IMR-90 (cell line): ENCODE measurements at regions not wholly inside any gene's neighbourhood (a gene's known extent, or its start where the extent isn't known, plus 50 kb on each side); places are given as distances from the start of the nearest gene placed in this dataset.

Experiments
- ATAC-seq: fragments of 200-7000 bp; cut with Tn5 transposase; 2 replicates; pipeline ENCODE4 v1.9.1; 2020; ENCODE audit warnings: low read depth, mild to moderate bottlenecking, moderate library complexity
- BruUV-seq: library from RNA; stranded (reverse); fragments of 400-500 nt; replicated peaks from 2 replicates; lab custom pipeline; 2021; lab: Mats Ljungman, UMichigan
- CTCF ChIA-PET: fragments of 300-600 bp; formaldehyde crosslinking; extraction: SDS; loops from one replicate; lab custom pipeline; 2021; ENCODE audit warnings: antibody characterized with exemption; lab: Yijun Ruan, JAX
- POLR2A ChIA-PET: fragments of 300-600 bp; sonication (Branson Sonifier 250); formaldehyde crosslinking; loops from one replicate; lab custom pipeline; 2022; ENCODE audit warnings: antibody characterized with exemption; ENCODE audit not compliant: unreplicated experiment; lab: Charles Lee
- DNase-seq: peaks from one replicate; pipeline ENCODE4 v3.0.0; 2013
- H2AFZ ChIP-seq: replicated peaks from 2 replicates; pipeline ENCODE3; 2013; ENCODE audit warnings: low read length, mild to moderate bottlenecking; ENCODE audit not compliant: poor library complexity
- H2AK5ac ChIP-seq: 2 replicates; pipeline ENCODE4 v1.6.1; 2013; ENCODE audit warnings: low read depth, low read length, inconsistent platforms
- H2AK9ac ChIP-seq: replicated peaks from 2 replicates; pipeline ENCODE3; 2013; ENCODE audit warnings: mild to moderate bottlenecking, low read depth, low read length, moderate library complexity; ENCODE audit not compliant: poor library complexity
- H2BK120ac ChIP-seq: 2 replicates; pipeline ENCODE4 v1.6.1; 2013; ENCODE audit warnings: low read depth, low read length, inconsistent platforms
- H2BK15ac ChIP-seq: 3 replicates; pipeline ENCODE4 v1.6.1; 2013; ENCODE audit warnings: low read depth, low read length, inconsistent platforms
- H2BK20ac ChIP-seq: 2 replicates; pipeline ENCODE4 v1.6.1; 2013; ENCODE audit warnings: low read depth, mild to moderate bottlenecking, inconsistent platforms, low read length, moderate library complexity
- H2BK5ac ChIP-seq: 2 replicates; pipeline ENCODE4 v1.6.1; 2013; ENCODE audit warnings: mild to moderate bottlenecking, low read depth, low read length, inconsistent platforms; ENCODE audit not compliant: poor library complexity, severe bottlenecking
- H3K14ac ChIP-seq: replicated peaks from 2 replicates; pipeline ENCODE4 v1.6.1; 2013; ENCODE audit warnings: low read depth, low read length, inconsistent platforms
- H3K18ac ChIP-seq: 2 replicates; pipeline ENCODE4 v1.6.1; 2013; ENCODE audit warnings: low read depth, low read length, control low read depth
- H3K23ac ChIP-seq: 2 replicates; pipeline ENCODE4 v1.6.1; 2013; ENCODE audit warnings: low read depth, low read length, inconsistent platforms
- H3K27ac ChIP-seq: 2 replicates; pipeline ENCODE4 v1.5.1; 2013; ENCODE audit warnings: mild to moderate bottlenecking, control low read depth, low read length; ENCODE audit not compliant: insufficient read depth
- H3K27me3 ChIP-seq: 2 replicates; pipeline ENCODE4 v1.6.1; 2013; ENCODE audit warnings: low read length; ENCODE audit not compliant: control insufficient read depth, insufficient read depth
- H3K36me3 ChIP-seq: 2 replicates; pipeline ENCODE4 v1.6.1; 2013; ENCODE audit warnings: low read length, mixed read lengths; ENCODE audit not compliant: control insufficient read depth, insufficient read depth
- H3K4ac ChIP-seq: 2 replicates; pipeline ENCODE4 v1.6.1; 2013; ENCODE audit warnings: low read depth, low read length, inconsistent platforms
- H3K4me1 ChIP-seq: 2 replicates; pipeline ENCODE4 v1.6.1; 2013; ENCODE audit warnings: low read length, mixed read lengths; ENCODE audit not compliant: control insufficient read depth, insufficient read depth
- H3K4me2 ChIP-seq: 2 replicates; pipeline ENCODE4 v1.6.1; 2013; ENCODE audit warnings: low read depth, mild to moderate bottlenecking, control low read depth, low read length, moderate library complexity
- H3K4me3 ChIP-seq: 2 replicates; pipeline ENCODE4 v1.5.1; 2013; ENCODE audit warnings: low read depth, mild to moderate bottlenecking, control low read depth, low read length, moderate library complexity; ENCODE audit not compliant: insufficient read depth
- H3K56ac ChIP-seq: 2 replicates; pipeline ENCODE4 v1.6.1; 2013; ENCODE audit warnings: low read length, inconsistent platforms; ENCODE audit not compliant: insufficient read depth; ENCODE audit errors: extremely low read depth
- H3K79me1 ChIP-seq, 2 experiments: 2 replicates each; pipeline ENCODE4 v1.6.1; 2013; ENCODE audit warnings: low read length in 2 of 2, inconsistent platforms in 1 of 2, low read depth in 1 of 2
- H3K9ac ChIP-seq: 2 replicates; pipeline ENCODE4 v1.6.1; 2013; ENCODE audit warnings: low read depth, low read length, control low read depth
- H3K9me1 ChIP-seq: 2 replicates; pipeline ENCODE4 v1.6.1; 2013; ENCODE audit warnings: low read length, inconsistent platforms; ENCODE audit not compliant: insufficient read depth
- H3K9me3 ChIP-seq: 2 replicates; pipeline ENCODE4 v1.6.1; 2013; ENCODE audit warnings: low read length; ENCODE audit not compliant: control insufficient read depth, insufficient read depth
- H4K20me1 ChIP-seq: 2 replicates; pipeline ENCODE4 v1.6.1; 2013; ENCODE audit warnings: low read length, inconsistent platforms; ENCODE audit not compliant: insufficient read depth
- H4K5ac ChIP-seq: 2 replicates; pipeline ENCODE4 v1.6.1; 2013; ENCODE audit warnings: mild to moderate bottlenecking, low read depth, low read length, control low read depth
- H4K8ac ChIP-seq, 2 experiments: 2 replicates each; pipeline ENCODE4 v1.6.1; 2013; ENCODE audit warnings: low read depth in 2 of 2, low read length in 2 of 2, control low read depth in 1 of 2, inconsistent platforms in 1 of 2
- H4K91ac ChIP-seq: 2 replicates; pipeline ENCODE4 v1.6.1; 2013; ENCODE audit warnings: low read depth, low read length, inconsistent platforms; ENCODE audit not compliant: insufficient read depth
- BHLHE40 ChIP-seq: fragments of 150-350 bp; IDR thresholded peaks from 2 replicates; pipeline ENCODE4 v1.6.1; 2016; ENCODE audit warnings: mild to moderate bottlenecking, low read depth, low read length
- CEBPB ChIP-seq: IDR thresholded peaks from 2 replicates; pipeline ENCODE4 v1.6.1; 2012; ENCODE audit warnings: low read depth, low read length, improper control_type of control experiment
- CHD1 ChIP-seq: IDR thresholded peaks from 2 replicates; pipeline ENCODE4 v1.6.1; 2012; ENCODE audit warnings: low read depth, low read length, improper control_type of control experiment
- CTCF ChIP-seq: conservative IDR thresholded peaks from 2 replicates; pipeline ENCODE4 v1.5.1; 2012; ENCODE audit warnings: mild to moderate bottlenecking, low read depth, low read length, improper control_type of control experiment
- ELK1 ChIP-seq: fragments of 150-350 bp; IDR thresholded peaks from 2 replicates; pipeline ENCODE4 v1.6.1; 2016; ENCODE audit warnings: low read depth, mild to moderate bottlenecking, low read length, moderate library complexity, borderline replicate concordance
- FOS ChIP-seq: fragments of 150-350 bp; IDR thresholded peaks from 2 replicates; pipeline ENCODE4 v1.6.1; 2016; ENCODE audit warnings: low read depth, low read length
- MAFK ChIP-seq: IDR thresholded peaks from 2 replicates; pipeline ENCODE4 v1.6.1; 2012; ENCODE audit warnings: low read depth, low read length, improper control_type of control experiment
- MAZ ChIP-seq: IDR thresholded peaks from 2 replicates; pipeline ENCODE4 v1.6.1; 2012; ENCODE audit warnings: low read depth, mild to moderate bottlenecking, low read length, improper control_type of control experiment, moderate library complexity, borderline replicate concordance
- MXI1 ChIP-seq: IDR thresholded peaks from 2 replicates; pipeline ENCODE4 v1.6.1; 2012; ENCODE audit warnings: low read depth, mild to moderate bottlenecking, low read length, moderate library complexity, borderline replicate concordance
- NFE2L2 ChIP-seq: fragments of 150-350 bp; IDR thresholded peaks from 2 replicates; pipeline ENCODE4 v1.6.1; 2016; ENCODE audit warnings: low read depth, mild to moderate bottlenecking, low read length
- POLR2A ChIP-seq: IDR thresholded peaks from 2 replicates; pipeline ENCODE4 v1.6.1; 2012; ENCODE audit warnings: mild to moderate bottlenecking, low read depth, low read length
- RAD21 ChIP-seq: IDR thresholded peaks from 2 replicates; pipeline ENCODE4 v1.6.1; 2012; ENCODE audit warnings: low read length, improper control_type of control experiment
- RCOR1 ChIP-seq: IDR thresholded peaks from 2 replicates; pipeline ENCODE4 v1.6.1; 2012; ENCODE audit warnings: mild to moderate bottlenecking, low read length, improper control_type of control experiment; ENCODE audit not compliant: insufficient replicate concordance
- RFX5 ChIP-seq: IDR thresholded peaks from 2 replicates; pipeline ENCODE4 v1.8.0; 2012; ENCODE audit warnings: low read depth, mild to moderate bottlenecking, low read length, moderate library complexity
- SMC3 ChIP-seq: fragments of 150-350 bp; IDR thresholded peaks from 2 replicates; pipeline ENCODE4 v1.6.1; 2016; ENCODE audit warnings: low read depth, mild to moderate bottlenecking, antibody characterized with exemption, low read length, moderate library complexity
- USF2 ChIP-seq: fragments of 150-350 bp; IDR thresholded peaks from 2 replicates; pipeline ENCODE4 v1.6.1; 2017; ENCODE audit warnings: mild to moderate bottlenecking, antibody characterized with exemption, low read length, low read depth
- WGBS, 2 experiments: methylation state at CpG; one replicate each; pipeline versions ENCODE4 v1.1.5 to v1.1.7; 2013; ENCODE audit warnings: missing lambda C conversion rate in 2 of 2; ENCODE audit not compliant: insufficient read length in 1 of 2; ENCODE audit errors: extremely low coverage in 2 of 2; 5-methylcytosine and 5-hydroxymethylcytosine counted together
- dilution Hi-C: fragments of 300-500 bp; cut with HindIII; formaldehyde crosslinking; loops from one replicate; pipeline ENCODE4 v1.14.3; 2018; ENCODE audit warnings: low sequenced_read_pairs; ENCODE audit not compliant: unreplicated experiment
- in situ Hi-C: fragments of 300-500 bp; cut with MboI; formaldehyde crosslinking; loops from 3 replicates; pipeline ENCODE4 v1.14.3; 2019; ENCODE audit warnings: low sequenced_read_pairs, inconsistent platforms, mixed read lengths
- intact Hi-C: fragments of 100-400 bp; cut with micrococcal nuclease; formaldehyde crosslinking; loops from 2 replicates; pipeline ENCODE4 v1.10.0; 2022

GRCh38 chr20:24117383-24117782 is 128.8 kb upstream of the GGTLC1 start:
- Histone ChIP-seq H3K4me3 (no peak overlapping the region), H2AK5ac (no peak overlapping the region), H2BK5ac (no peak overlapping the region), H3K4me2 (no peak overlapping the region), H3K56ac (no peak overlapping the region), H2BK20ac (no peak overlapping the region), H3K9ac (no peak overlapping the region), H3K4ac (no peak overlapping the region), H2AK9ac (no peak overlapping the region), H2BK120ac (no peak overlapping the region), H3K9me1 (no peaks in the 10 kb centered on the region), H2BK15ac (no peak overlapping the region), H3K27me3 (no peaks in the 10 kb centered on the region), H4K5ac (no peak overlapping the region), H3K18ac (no peak overlapping the region), H3K9me3 (no peaks in the 10 kb centered on the region), H4K8ac (no peak overlapping the region), H4K91ac (no peak overlapping the region), H3K23ac (no peak overlapping the region), H3K79me1 (no peaks in the 10 kb centered on the region), H3K27ac (no peak overlapping the region), H3K14ac (no peak overlapping the region), H3K36me3 (no peaks in the 10 kb centered on the region), H4K20me1 (no peaks in the 10 kb centered on the region; the same call in 1 of the 2 replicates), H2AFZ (no peak overlapping the region), H3K4me1 (no peaks in the 10 kb centered on the region)
- intact Hi-C loops: no loop called here
- no TSS peak for BruUV-seq
- ChIA-PET POLR2A (no interaction called here), CTCF (no interaction called here)
- in situ Hi-C loops: no loop called here
- dilution Hi-C loops: no loop called here
- ATAC-seq (no peak), DNase-seq (no peak)
- no CpG with 5 or more reads among the region's 3 CpGs for WGBS, 2 experiments
- no peak for TF ChIP-seq SMC3
- TF ChIP-seq BHLHE40: no peak
- TF ChIP-seq CTCF: no peak
- TF ChIP-seq RAD21: no peak
- no peak for TF ChIP-seq CHD1
- no peak for TF ChIP-seq ELK1
- TF ChIP-seq USF2: no peak
- TF ChIP-seq RFX5: no peak
- no peak for TF ChIP-seq NFE2L2
- TF ChIP-seq FOS: no peak
- no peak for TF ChIP-seq RCOR1
- TF ChIP-seq MXI1: no peak
- TF ChIP-seq MAFK: no peak
- TF ChIP-seq CEBPB: no peak
- TF ChIP-seq MAZ: no peak
- no peak for TF ChIP-seq POLR2A
